DND-41 (cell line): ENCODE measurements at regions not wholly inside any gene's neighbourhood (a gene's known extent, or its start where the extent isn't known, plus 50 kb on each side); places are given as distances from the start of the nearest gene placed in this dataset.

ENCODE experiments used
- ATAC-seq: fragments of 200-7000 bp; cut with Tn5 transposase; 3 replicates; pipeline ENCODE4 v1.9.1; 2021; ENCODE audit warnings: low read depth; ENCODE audit not compliant: insufficient read depth
- DNase-seq: peaks from one replicate; pipeline ENCODE4 v3.0.0-alpha.2; 2020
- H2AFZ ChIP-seq: 2 replicates; pipeline ENCODE4 v1.6.0; 2012; ENCODE audit warnings: low read depth, low read length
- H3K27ac ChIP-seq: 2 replicates; pipeline ENCODE4 v1.5.1; 2012; ENCODE audit warnings: low read length, inconsistent platforms
- H3K27me3 ChIP-seq: fragments of 200-600 bp; sonication (generic); 2 replicates; pipeline ENCODE4 v1.6.0; 2012; ENCODE audit warnings: low read length, mild to moderate bottlenecking, inconsistent platforms; ENCODE audit not compliant: insufficient read depth, poor library complexity
- H3K36me3 ChIP-seq: 2 replicates; pipeline ENCODE4 v1.5.1; 2012; ENCODE audit warnings: low read length, inconsistent platforms; ENCODE audit not compliant: insufficient read depth
- H3K4me1 ChIP-seq: 2 replicates; pipeline ENCODE4 v1.5.1; 2012; ENCODE audit warnings: mild to moderate bottlenecking, low read length; ENCODE audit not compliant: insufficient read depth
- H3K4me2 ChIP-seq: 2 replicates; pipeline ENCODE4 v1.6.0; 2012; ENCODE audit warnings: mild to moderate bottlenecking, moderate library complexity, low read length, inconsistent platforms; ENCODE audit not compliant: insufficient read depth
- H3K4me3 ChIP-seq, 2 experiments: fragments of 200-600 bp in 1 of 2; shearing (Covaris generic) in 1 of 2; 2 replicates each; pipeline ENCODE4 v1.5.1; 2012 to 2016; ENCODE audit warnings: inconsistent platforms in 2 of 2, low read length in 2 of 2, mild to moderate bottlenecking in 2 of 2, low read depth in 1 of 2, moderate library complexity in 1 of 2
- H3K79me2 ChIP-seq: 2 replicates; pipeline ENCODE4 v1.6.0; 2012; ENCODE audit warnings: low read length, inconsistent platforms; ENCODE audit not compliant: insufficient read depth
- H3K9ac ChIP-seq: 2 replicates; pipeline ENCODE4 v1.6.0; 2012; ENCODE audit warnings: low read depth, mild to moderate bottlenecking, inconsistent platforms, low read length, moderate library complexity
- H3K9me3 ChIP-seq: 2 replicates; pipeline ENCODE4 v1.5.1; 2012; ENCODE audit warnings: low read length, moderate library complexity, mild to moderate bottlenecking, inconsistent platforms; ENCODE audit not compliant: insufficient read depth, severe bottlenecking
- H4K20me1 ChIP-seq: 2 replicates; pipeline ENCODE4 v1.6.0; 2012; ENCODE audit warnings: low read length; ENCODE audit not compliant: insufficient read depth
- CTCF ChIP-seq: IDR thresholded peaks from 2 replicates; pipeline ENCODE4 v1.5.1; 2012; ENCODE audit warnings: borderline replicate concordance, low read length, moderate library complexity, mild to moderate bottlenecking; ENCODE audit not compliant: poor library complexity, severe bottlenecking; ENCODE audit errors: extremely low read depth
- EZH2 ChIP-seq: IDR thresholded peaks from 3 replicates; pipeline ENCODE4 v1.6.1; 2012; ENCODE audit warnings: borderline replicate concordance, low read depth, mild to moderate bottlenecking, moderate library complexity, low read length, inconsistent platforms; ENCODE audit not compliant: severe bottlenecking

DNA sequence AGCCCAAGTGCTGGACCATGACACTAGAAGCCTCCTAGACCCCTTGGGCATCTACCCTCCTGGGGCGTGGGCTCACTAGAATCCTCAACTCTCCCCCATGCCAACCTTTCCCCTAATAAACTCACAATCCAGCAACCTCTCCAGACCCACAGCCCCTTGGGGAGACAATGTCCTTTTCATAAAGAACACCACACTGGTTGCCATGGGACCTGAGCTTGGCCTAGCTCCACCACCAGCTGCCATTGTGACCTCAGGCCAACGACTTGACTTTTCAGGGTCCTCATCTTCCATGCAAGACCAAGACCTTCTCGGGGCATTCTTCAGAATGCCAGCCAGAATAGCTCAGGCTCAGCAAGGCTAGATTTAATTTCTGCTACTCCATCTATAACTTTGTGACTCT lies 128.1 kb upstream of the NPAS2 start:
- DNase-seq (no peak), ATAC-seq (no peak)
- no peak overlapping the region for H3K4me3 ChIP-seq
- TF ChIP-seq CTCF, result no peak
- H2AFZ ChIP-seq, result no peak overlapping the region
- H3K36me3 ChIP-seq, result no peaks in the 10 kb centered on the region
- no peaks in the 10 kb centered on the region for H3K79me2 ChIP-seq
- no peak overlapping the region for H3K9ac ChIP-seq
- H3K27me3 ChIP-seq, result no peaks in the 10 kb centered on the region
- no peak overlapping the region for H3K4me2 ChIP-seq
- no peak overlapping the region for H3K27ac ChIP-seq
- H4K20me1 ChIP-seq, result no peaks in the 10 kb centered on the region
- no peaks in the 10 kb centered on the region for H3K4me1 ChIP-seq
- H3K9me3 ChIP-seq, result peaks cover 12% of the 10 kb centered on the region

DNA sequence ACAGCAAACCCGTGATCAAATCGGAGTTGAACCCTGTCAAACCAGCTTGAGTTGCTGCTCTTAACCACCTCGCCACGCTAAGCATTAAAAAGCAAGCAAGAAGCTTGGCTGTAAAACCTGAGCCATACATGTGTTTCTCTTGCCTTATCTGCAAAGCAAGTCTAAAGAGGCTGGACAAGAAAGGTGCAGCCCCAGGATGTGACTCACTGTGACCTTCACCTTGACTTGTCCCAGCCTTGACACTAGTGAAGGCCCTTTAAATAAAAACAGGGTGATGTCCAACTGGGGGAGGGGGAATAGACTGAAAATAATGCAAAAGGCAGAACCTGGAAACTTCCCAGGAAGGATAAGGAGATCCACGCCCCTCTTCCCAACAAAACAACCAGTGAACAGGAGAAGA lies 127.6 kb upstream of the NPAS2 start:
- Histone ChIP-seq H3K36me3 (no peaks in the 10 kb centered on the region), H3K27me3 (no peaks in the 10 kb centered on the region), H3K4me1 (no peaks in the 10 kb centered on the region), H3K4me3 (no peak overlapping the region), H2AFZ (no peak overlapping the region), H3K4me2 (no peak overlapping the region), H3K27ac (no peak overlapping the region), H3K79me2 (no peaks in the 10 kb centered on the region), H3K9me3 (peaks cover 12% of the 10 kb centered on the region), H3K9ac (no peak overlapping the region), H4K20me1 (no peaks in the 10 kb centered on the region)
- TF ChIP-seq CTCF (no peak), EZH2 (no peak)
- ATAC-seq (no peak), DNase-seq (no peak)

- Histone ChIP-seq H3K79me2 (no peaks in the 10 kb centered on the region), H3K27ac (no peak overlapping the region), H3K4me3 (no peak overlapping the region), H2AFZ (no peak overlapping the region), H3K27me3 (no peaks in the 10 kb centered on the region), H3K4me2 (no peak overlapping the region), H3K4me1 (no peaks in the 10 kb centered on the region), H3K36me3 (no peaks in the 10 kb centered on the region), H3K9ac (no peak overlapping the region), H4K20me1 (no peaks in the 10 kb centered on the region), H3K9me3 (peaks cover 15% of the 10 kb centered on the region)
- ATAC-seq (no peak), DNase-seq (no peak)
- TF ChIP-seq CTCF, result no peak
- no peak for TF ChIP-seq EZH2
These were observed 127.0 kb upstream of the NPAS2 start for GRCh38 chr2:100692906-100693305.

- Histone ChIP-seq H3K79me2 (no peaks in the 10 kb centered on the region), H3K27ac (no peak overlapping the region), H3K36me3 (no peaks in the 10 kb centered on the region), H3K4me3 (no peak overlapping the region), H2AFZ (no peak overlapping the region), H3K9me3 (peaks cover 15% of the 10 kb centered on the region), H3K4me1 (no peaks in the 10 kb centered on the region), H4K20me1 (no peaks in the 10 kb centered on the region), H3K9ac (no peak overlapping the region), H3K27me3 (no peaks in the 10 kb centered on the region), H3K4me2 (no peak overlapping the region)
- DNase-seq, result no peak
- no peak for ATAC-seq
- TF ChIP-seq CTCF (no peak), EZH2 (no peak)
These were observed 120.8 kb upstream of the NPAS2 start for GRCh38 chr2:100699131-100699530.
